Peyer's patch (tissue), 4 donors: ENCODE measurements at regions not wholly inside any gene's neighbourhood (a gene's known extent, or its start where the extent isn't known, plus 50 kb on each side); places are given as distances from the start of the nearest gene placed in this dataset.

Source experiments
- DNase-seq, 3 donors: peaks; one replicate each; pipeline ENCODE4 v3.0.0-alpha.2; 2017 to 2019
- H3K27ac ChIP-seq, 4 donors: fragments of 200-600 bp; sonication (generic); one replicate each; pipeline ENCODE4 v1.5.1; 2016 to 2019
- H3K27me3 ChIP-seq, 2 donors: fragments of 200-600 bp; sonication (generic); one replicate each; pipeline ENCODE4 v1.5.1; 2019
- H3K36me3 ChIP-seq, 3 donors: fragments of 200-600 bp; sonication (generic); one replicate each; pipeline ENCODE4 v1.5.1; 2016 to 2019
- H3K4me1 ChIP-seq, 4 donors: fragments of 200-600 bp; sonication (generic); one replicate each; pipeline ENCODE4 v1.5.1; 2016 to 2019
- H3K4me3 ChIP-seq, 4 donors: fragments of 200-600 bp; sonication (generic); 1 replicate in 3 of 4; 2 replicates in 1 of 4; pipeline ENCODE4 v1.5.1; 2016 to 2019; ENCODE audit warnings: mild to moderate bottlenecking in 1 of 4
- H3K9me3 ChIP-seq, 4 donors: fragments of 200-600 bp; sonication (generic); one replicate each; pipeline ENCODE4 v1.5.1; 2016 to 2019; ENCODE audit warnings: mild to moderate bottlenecking in 1 of 4
- CTCF ChIP-seq, 6 experiments: fragments of 450-650 bp in 4 of 6; fragments of 200-600 bp in 2 of 6; sonication (generic) in 1 of 6; IDR thresholded peaks; one replicate each; pipeline ENCODE4 v1.5.1; 2017 to 2019; ENCODE audit warnings: antibody characterized with exemption in 6 of 6, mild to moderate bottlenecking in 3 of 6, moderate library complexity in 1 of 6
- POLR2A ChIP-seq, 2 donors: fragments of 450-650 bp; IDR thresholded peaks; one replicate each; pipeline ENCODE4 v1.5.1; 2017; ENCODE audit warnings: antibody characterized with exemption in 2 of 2, mild to moderate bottlenecking in 2 of 2, moderate library complexity in 2 of 2

- Histone ChIP-seq H3K27ac (no peak overlapping the region), H3K4me1 (no peaks in the 10 kb centered on the region), H3K4me3 (no peak overlapping the region), H3K36me3 (no peaks in the 10 kb centered on the region), H3K27me3 (no peaks in the 10 kb centered on the region), H3K9me3 (no peaks in the 10 kb centered on the region)
- DNase-seq, result no peak
- TF ChIP-seq CTCF (IDR thresholded peaks at IDR 0.05) (no peak), POLR2A (IDR thresholded peaks at IDR 0.05) (no peak)
Measured at GRCh38 chr5:68555907-68556681, 340.5 kb downstream of the PIK3R1 start.

GRCh38 chr5:68557162-68557936, 341.8 kb downstream of the PIK3R1 start:
- TF ChIP-seq POLR2A (IDR thresholded peaks at IDR 0.05) (no peak), CTCF (IDR thresholded peaks at IDR 0.05) (no peak)
- Histone ChIP-seq H3K9me3 (no peaks in the 10 kb centered on the region), H3K4me1 (no peaks in the 10 kb centered on the region), H3K27me3 (no peaks in the 10 kb centered on the region), H3K4me3 (no peak overlapping the region), H3K36me3 (no peaks in the 10 kb centered on the region), H3K27ac (no peak overlapping the region)
- DNase-seq, result no peak

- Histone ChIP-seq H3K9me3 (no peaks in the 10 kb centered on the region), H3K27me3 (no peaks in the 10 kb centered on the region), H3K36me3 (no peaks in the 10 kb centered on the region), H3K4me1 (no peaks in the 10 kb centered on the region), H3K4me3 (no peak overlapping the region), H3K27ac (no peak overlapping the region)
- no peak for DNase-seq
- TF ChIP-seq POLR2A (IDR thresholded peaks at IDR 0.05) (no peak), CTCF (IDR thresholded peaks at IDR 0.05) (no peak)
Measured at GRCh38 chr5:68562308-68562707, 346.8 kb downstream of the PIK3R1 start.

GRCh38 chr5:68565427-68565826, 349.9 kb downstream of the PIK3R1 start:
- no peaks in the 10 kb centered on the region for H3K4me1 ChIP-seq
- H3K36me3 ChIP-seq, result no peaks in the 10 kb centered on the region
- H3K9me3 ChIP-seq, result no peaks in the 10 kb centered on the region
- no peak overlapping the region for H3K27ac ChIP-seq
- H3K27me3 ChIP-seq, result no peaks in the 10 kb centered on the region
- peak in 1 of 3 donors; percentile 27 for DNase-seq
- TF ChIP-seq CTCF (IDR thresholded peaks at IDR 0.05), result no peak
- TF ChIP-seq POLR2A (IDR thresholded peaks at IDR 0.05), result no peak
- H3K4me3 ChIP-seq, result no peak overlapping the region

GRCh38 chr5:68576805-68577204, 361.2 kb downstream of the PIK3R1 start:
- H3K27me3 ChIP-seq, result no peaks in the 10 kb centered on the region
- DNase-seq, result no peak

More at GRCh38 chr5:68576805-68577204, 361.2 kb downstream of the PIK3R1 start:
- Histone ChIP-seq H3K4me3 (no peak overlapping the region), H3K27ac (no peak overlapping the region), H3K9me3 (no peaks in the 10 kb centered on the region), H3K4me1 (no peaks in the 10 kb centered on the region), H3K36me3 (no peaks in the 10 kb centered on the region)
- TF ChIP-seq POLR2A (IDR thresholded peaks at IDR 0.05), result no peak
- no peak for TF ChIP-seq CTCF (IDR thresholded peaks at IDR 0.05)
